A549 (cell line): ENCODE measurements at regions not wholly inside any gene's neighbourhood (a gene's known extent, or its start where the extent isn't known, plus 50 kb on each side); places are given as distances from the start of the nearest gene placed in this dataset.

Experiments
- CEBPB ChIP-seq, 2 experiments: fragments of >200 bp in 1 of 2; sonication (Bioruptor Twin) in 1 of 2; formaldehyde crosslinking in 1 of 2; IDR thresholded peaks; 2 replicates each; pipeline ENCODE4 v1.6.1; 2012 to 2016
- EHMT2 ChIP-seq: fragments of 200-600 bp; sonication (generic); IDR thresholded peaks from 2 replicates; pipeline ENCODE4 v1.6.1; 2016; ENCODE audit warnings: antibody characterized with exemption, low read depth, mild to moderate bottlenecking, moderate library complexity
- EP300 ChIP-seq, 2 experiments: fragments of >200 bp; sonication (Bioruptor Twin); formaldehyde crosslinking; IDR thresholded peaks; 2 replicates in 1 of 2; 3 replicates in 1 of 2; pipeline ENCODE4 v1.6.1; 2016 to 2017
- ESRRA ChIP-seq: fragments of 150-350 bp; IDR thresholded peaks from 2 replicates; pipeline ENCODE4 v1.6.1; 2014; ENCODE audit warnings: mild to moderate bottlenecking, low read length, borderline replicate concordance
- MAFK ChIP-seq: fragments of 450-650 bp; IDR thresholded peaks from 2 replicates; pipeline ENCODE4 v1.6.1; 2014; ENCODE audit not compliant: partially characterized antibody
- POLR2A ChIP-seq: IDR thresholded peaks from 2 replicates; pipeline ENCODE4 v1.6.1; 2012; ENCODE audit warnings: mild to moderate bottlenecking, low read length
- POLR2AphosphoS2 ChIP-seq: conservative IDR thresholded peaks from 2 replicates; pipeline ENCODE4 v1.6.1; 2012; ENCODE audit warnings: low read length, improper control_type of control experiment, inconsistent platforms
- RFX5 ChIP-seq: fragments of 450-650 bp; IDR thresholded peaks from 2 replicates; pipeline ENCODE4 v1.7.1; 2014; ENCODE audit warnings: antibody characterized with exemption, mild to moderate bottlenecking, moderate library complexity
- RNF2 ChIP-seq: fragments of 200-600 bp; sonication (generic); IDR thresholded peaks from 2 replicates; pipeline ENCODE4 v1.6.1; 2016; ENCODE audit warnings: low read depth, mild to moderate bottlenecking, antibody characterized with exemption, moderate library complexity, borderline replicate concordance
- SREBF2 ChIP-seq: fragments of 450-650 bp; IDR thresholded peaks from 2 replicates; pipeline ENCODE4 v1.6.1; 2014; ENCODE audit warnings: mild to moderate bottlenecking, moderate library complexity
- TF ChIP-seq, protein P1 (sequence below): fragments of >200 bp; sonication (Bioruptor Twin); formaldehyde crosslinking; IDR thresholded peaks from 3 replicates; pipeline ENCODE4 v1.5.1; 2016
- TF ChIP-seq, protein P2 (sequence below): fragments of 150-350 bp; IDR thresholded peaks from 2 replicates; pipeline ENCODE4 v1.6.1; 2014; ENCODE audit warnings: low read depth, mild to moderate bottlenecking, low read length
- TF ChIP-seq, protein P3 (sequence below): IDR thresholded peaks from 2 replicates; pipeline ENCODE4 v1.6.1; 2012

DNA sequence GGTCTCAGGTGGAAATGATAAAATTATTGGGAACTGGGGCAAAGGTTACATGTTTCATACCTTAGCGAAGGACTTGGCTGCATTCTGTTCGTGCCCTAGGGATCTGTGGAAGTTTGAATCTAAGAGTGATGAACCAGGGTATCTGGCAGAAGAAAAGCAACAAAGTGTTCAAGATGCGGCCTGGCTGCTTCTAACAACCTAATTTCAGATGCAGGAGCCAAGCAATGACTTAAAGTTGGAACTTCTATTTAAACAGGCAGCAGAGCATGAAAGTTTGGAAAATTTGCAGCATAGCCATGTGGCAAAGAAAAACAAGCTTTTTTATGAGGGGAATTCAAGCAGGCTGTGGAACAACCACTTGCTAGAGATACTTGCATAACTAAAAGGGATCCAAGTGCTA lies 73.5 kb downstream of the CD24 start:
- no peak for TF ChIP-seq ESRRA
- no peak for TF ChIP-seq RNF2
- no peak for TF ChIP-seq EP300 (IDR thresholded peaks at IDR 0.05)
- TF ChIP-seq, protein P1, sequence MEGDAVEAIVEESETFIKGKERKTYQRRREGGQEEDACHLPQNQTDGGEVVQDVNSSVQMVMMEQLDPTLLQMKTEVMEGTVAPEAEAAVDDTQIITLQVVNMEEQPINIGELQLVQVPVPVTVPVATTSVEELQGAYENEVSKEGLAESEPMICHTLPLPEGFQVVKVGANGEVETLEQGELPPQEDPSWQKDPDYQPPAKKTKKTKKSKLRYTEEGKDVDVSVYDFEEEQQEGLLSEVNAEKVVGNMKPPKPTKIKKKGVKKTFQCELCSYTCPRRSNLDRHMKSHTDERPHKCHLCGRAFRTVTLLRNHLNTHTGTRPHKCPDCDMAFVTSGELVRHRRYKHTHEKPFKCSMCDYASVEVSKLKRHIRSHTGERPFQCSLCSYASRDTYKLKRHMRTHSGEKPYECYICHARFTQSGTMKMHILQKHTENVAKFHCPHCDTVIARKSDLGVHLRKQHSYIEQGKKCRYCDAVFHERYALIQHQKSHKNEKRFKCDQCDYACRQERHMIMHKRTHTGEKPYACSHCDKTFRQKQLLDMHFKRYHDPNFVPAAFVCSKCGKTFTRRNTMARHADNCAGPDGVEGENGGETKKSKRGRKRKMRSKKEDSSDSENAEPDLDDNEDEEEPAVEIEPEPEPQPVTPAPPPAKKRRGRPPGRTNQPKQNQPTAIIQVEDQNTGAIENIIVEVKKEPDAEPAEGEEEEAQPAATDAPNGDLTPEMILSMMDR = no peak
- TF ChIP-seq POLR2AphosphoS2 = no peak
- TF ChIP-seq POLR2A = no peak
- TF ChIP-seq EHMT2 = no peak
- no peak for TF ChIP-seq RFX5
- TF ChIP-seq, protein P2, sequence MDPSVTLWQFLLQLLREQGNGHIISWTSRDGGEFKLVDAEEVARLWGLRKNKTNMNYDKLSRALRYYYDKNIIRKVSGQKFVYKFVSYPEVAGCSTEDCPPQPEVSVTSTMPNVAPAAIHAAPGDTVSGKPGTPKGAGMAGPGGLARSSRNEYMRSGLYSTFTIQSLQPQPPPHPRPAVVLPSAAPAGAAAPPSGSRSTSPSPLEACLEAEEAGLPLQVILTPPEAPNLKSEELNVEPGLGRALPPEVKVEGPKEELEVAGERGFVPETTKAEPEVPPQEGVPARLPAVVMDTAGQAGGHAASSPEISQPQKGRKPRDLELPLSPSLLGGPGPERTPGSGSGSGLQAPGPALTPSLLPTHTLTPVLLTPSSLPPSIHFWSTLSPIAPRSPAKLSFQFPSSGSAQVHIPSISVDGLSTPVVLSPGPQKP = no peak
- TF ChIP-seq CEBPB (IDR thresholded peaks at IDR 0.05) = no peak
- no peak for TF ChIP-seq SREBF2
- no peak for TF ChIP-seq MAFK
- TF ChIP-seq, protein P3, sequence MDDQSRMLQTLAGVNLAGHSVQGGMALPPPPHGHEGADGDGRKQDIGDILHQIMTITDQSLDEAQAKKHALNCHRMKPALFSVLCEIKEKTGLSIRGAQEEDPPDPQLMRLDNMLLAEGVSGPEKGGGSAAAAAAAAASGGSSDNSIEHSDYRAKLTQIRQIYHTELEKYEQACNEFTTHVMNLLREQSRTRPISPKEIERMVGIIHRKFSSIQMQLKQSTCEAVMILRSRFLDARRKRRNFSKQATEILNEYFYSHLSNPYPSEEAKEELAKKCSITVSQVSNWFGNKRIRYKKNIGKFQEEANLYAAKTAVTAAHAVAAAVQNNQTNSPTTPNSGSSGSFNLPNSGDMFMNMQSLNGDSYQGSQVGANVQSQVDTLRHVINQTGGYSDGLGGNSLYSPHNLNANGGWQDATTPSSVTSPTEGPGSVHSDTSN = no peak
